Activated CD8-positive, alpha-beta memory T cell treated with anti-CD3 and anti-CD28 coated beads, Interleukin-2, amount 10 ng/mL, durations not matched to agents 7 days and 5 days (primary cell): ENCODE measurements at regions not wholly inside any gene's neighbourhood (a gene's known extent, or its start where the extent isn't known, plus 50 kb on each side); places are given as distances from the start of the nearest gene placed in this dataset.

Experiments
- ATAC-seq: fragments of 150-1000 bp; cut with Tn5 transposase; one replicate; pipeline ENCODE4 v1.10.0; 2021; ENCODE audit warnings: moderate library complexity
- CTCF ChIA-PET: fragments of 350-600 bp; sonication (Branson Sonifier 250); formaldehyde crosslinking; loops from one replicate; lab custom pipeline; 2021; ENCODE audit warnings: antibody characterized with exemption; lab: Charles Lee
- DNase-seq: peaks from one replicate; pipeline ENCODE4 v3.0.0-alpha.2; 2020
- H3K27ac Mint-ChIP-seq: one replicate; pipeline ENCODE4 v1.8.0; 2021; ENCODE audit warnings: mild to moderate bottlenecking, mixed read lengths
- H3K27me3 Mint-ChIP-seq: one replicate; pipeline ENCODE4 v1.8.0; 2021; ENCODE audit warnings: mixed read lengths
- H3K36me3 Mint-ChIP-seq: one replicate; pipeline ENCODE4 v1.8.0; 2021; ENCODE audit warnings: mild to moderate bottlenecking, mixed read lengths
- H3K4me1 Mint-ChIP-seq: one replicate; pipeline ENCODE4 v1.8.0; 2021; ENCODE audit warnings: mixed read lengths
- H3K4me3 Mint-ChIP-seq: one replicate; pipeline ENCODE4 v1.8.0; 2021; ENCODE audit warnings: mild to moderate bottlenecking, moderate library complexity, mixed read lengths
- H3K9me3 Mint-ChIP-seq: one replicate; pipeline ENCODE4 v1.8.0; 2022; ENCODE audit warnings: low read depth, mixed read lengths

GRCh38 chr18:42201137-42201536 is 246.1 kb downstream of the PIK3C3 start:
- CTCF ChIA-PET: no interaction called here
- Mint-ChIP-seq H3K27me3 (no peaks in the 10 kb centered on the region), H3K4me3 (no peak overlapping the region), H3K9me3 (no peaks in the 10 kb centered on the region), H3K4me1 (no peaks in the 10 kb centered on the region), H3K36me3 (no peaks in the 10 kb centered on the region), H3K27ac (no peak overlapping the region)
- DNase-seq (no peak), ATAC-seq (no peak)

DNA sequence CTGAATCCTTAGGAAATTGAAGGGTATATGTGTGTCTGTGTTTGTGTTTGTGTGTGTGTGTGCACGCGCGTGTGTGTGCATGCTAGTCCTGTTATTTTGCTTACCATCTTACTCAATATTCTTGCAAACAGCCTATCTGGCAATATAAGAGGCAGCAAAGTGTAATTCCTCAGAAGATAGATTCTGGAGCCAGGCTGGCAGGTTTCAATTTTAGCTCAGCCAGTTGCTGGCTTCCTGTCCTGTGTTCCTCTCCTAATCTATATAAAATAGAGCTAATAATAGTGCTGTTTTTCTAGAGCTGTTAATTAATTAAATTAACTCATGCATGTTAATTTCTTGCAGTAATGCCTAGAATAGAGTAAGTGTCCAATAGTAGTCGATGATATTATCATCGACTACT is 256.2 kb downstream of the PIK3C3 start:
- Mint-ChIP-seq H3K36me3 (no peaks in the 10 kb centered on the region), H3K27ac (no peak overlapping the region), H3K4me1 (no peaks in the 10 kb centered on the region), H3K9me3 (no peaks in the 10 kb centered on the region), H3K4me3 (no peak overlapping the region), H3K27me3 (no peaks in the 10 kb centered on the region)
- no peak for DNase-seq
- CTCF ChIA-PET: no interaction called here
- ATAC-seq: no peak

- Mint-ChIP-seq H3K27ac (no peak overlapping the region), H3K27me3 (peaks cover 4% of the 10 kb centered on the region), H3K4me1 (no peaks in the 10 kb centered on the region), H3K9me3 (no peaks in the 10 kb centered on the region), H3K36me3 (no peaks in the 10 kb centered on the region), H3K4me3 (no peak overlapping the region)
- DNase-seq (no peak), ATAC-seq (no peak)
- CTCF ChIA-PET: no interaction called here
These were observed 267.5 kb downstream of the PIK3C3 start for GRCh38 chr18:42222557-42222956.

DNA sequence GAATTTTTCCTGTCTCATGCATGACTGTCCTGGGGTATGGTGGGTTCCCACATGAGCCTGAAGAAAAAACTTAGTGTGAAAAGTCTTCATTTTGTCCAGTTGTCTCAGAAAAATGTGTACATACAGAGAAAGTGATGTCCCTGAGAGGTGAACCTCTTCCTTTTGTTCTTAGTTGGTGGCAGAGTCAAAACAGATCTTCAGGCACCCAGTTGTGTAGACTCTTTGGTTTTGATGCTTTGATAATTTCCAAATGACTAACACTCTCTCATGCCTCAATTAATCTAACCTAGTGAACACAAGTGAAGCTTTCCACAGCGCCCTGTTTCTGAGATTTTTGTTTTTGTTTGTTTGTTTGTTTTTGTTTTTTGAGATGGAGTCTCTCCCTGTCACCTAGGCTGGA is 273.5 kb downstream of the PIK3C3 start:
- no peak for ATAC-seq
- DNase-seq: no peak
- H3K36me3 Mint-ChIP-seq: no peaks in the 10 kb centered on the region
- H3K27me3 Mint-ChIP-seq: no peaks in the 10 kb centered on the region
- no peaks in the 10 kb centered on the region for H3K9me3 Mint-ChIP-seq
- CTCF ChIA-PET: interaction anchor here (0.9 kb wide), 1 partner anchor 15 kb away, joined by 3 read pairs; no protein-coding TSS in a partner anchor
- H3K27ac Mint-ChIP-seq: no peak overlapping the region
- H3K4me3 Mint-ChIP-seq: no peak overlapping the region
- H3K4me1 Mint-ChIP-seq: no peaks in the 10 kb centered on the region

GRCh38 chr18:42229211-42230210 is 274.5 kb downstream of the PIK3C3 start:
- no peaks in the 10 kb centered on the region for H3K27me3 Mint-ChIP-seq
- no peak overlapping the region for H3K4me3 Mint-ChIP-seq
- CTCF ChIA-PET: interaction anchor here (0.9 kb wide), 1 partner anchor 14 kb away, joined by 3 read pairs; no protein-coding TSS in a partner anchor

GRCh38 chr18:42230636-42231035 is 275.6 kb downstream of the PIK3C3 start:
- H3K9me3 Mint-ChIP-seq: no peaks in the 10 kb centered on the region
- H3K4me3 Mint-ChIP-seq: no peak overlapping the region
- ATAC-seq: no peak
- DNase-seq: no peak
- H3K27me3 Mint-ChIP-seq: no peaks in the 10 kb centered on the region
- H3K36me3 Mint-ChIP-seq: no peaks in the 10 kb centered on the region
- H3K4me1 Mint-ChIP-seq: no peaks in the 10 kb centered on the region
- CTCF ChIA-PET: no interaction called here
- H3K27ac Mint-ChIP-seq: no peak overlapping the region

More at GRCh38 chr18:42229211-42230210, 274.5 kb downstream of the PIK3C3 start:
- no peaks in the 10 kb centered on the region for H3K36me3 Mint-ChIP-seq
- no peaks in the 10 kb centered on the region for H3K4me1 Mint-ChIP-seq
- H3K27ac Mint-ChIP-seq: no peak overlapping the region
- ATAC-seq (no peak), DNase-seq (no peak)
- no peaks in the 10 kb centered on the region for H3K9me3 Mint-ChIP-seq

DNA sequence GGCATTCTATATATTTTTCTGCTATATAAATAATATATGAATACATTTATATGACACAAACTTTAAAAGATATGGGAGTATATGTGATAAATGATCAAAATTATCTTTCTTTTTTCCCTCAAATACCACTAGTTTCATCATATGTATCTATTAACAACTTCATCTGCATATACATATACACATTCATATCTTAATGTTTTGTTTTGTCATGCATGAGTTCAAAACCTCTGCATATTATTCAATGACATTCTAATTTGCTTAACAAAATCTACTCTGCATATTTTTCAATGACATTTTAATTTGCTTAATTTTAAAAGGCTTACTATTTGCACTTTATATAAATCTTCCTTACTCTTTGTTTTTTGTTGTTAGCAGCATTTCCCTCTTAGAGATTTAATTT is 276.2 kb downstream of the PIK3C3 start:
- H3K4me3 Mint-ChIP-seq: no peak overlapping the region
- H3K27me3 Mint-ChIP-seq: no peaks in the 10 kb centered on the region
- no peaks in the 10 kb centered on the region for H3K4me1 Mint-ChIP-seq
- CTCF ChIA-PET: no interaction called here
- H3K9me3 Mint-ChIP-seq: no peaks in the 10 kb centered on the region
- ATAC-seq: no peak
- H3K27ac Mint-ChIP-seq: no peak overlapping the region
- no peaks in the 10 kb centered on the region for H3K36me3 Mint-ChIP-seq
- DNase-seq: no peak

DNA sequence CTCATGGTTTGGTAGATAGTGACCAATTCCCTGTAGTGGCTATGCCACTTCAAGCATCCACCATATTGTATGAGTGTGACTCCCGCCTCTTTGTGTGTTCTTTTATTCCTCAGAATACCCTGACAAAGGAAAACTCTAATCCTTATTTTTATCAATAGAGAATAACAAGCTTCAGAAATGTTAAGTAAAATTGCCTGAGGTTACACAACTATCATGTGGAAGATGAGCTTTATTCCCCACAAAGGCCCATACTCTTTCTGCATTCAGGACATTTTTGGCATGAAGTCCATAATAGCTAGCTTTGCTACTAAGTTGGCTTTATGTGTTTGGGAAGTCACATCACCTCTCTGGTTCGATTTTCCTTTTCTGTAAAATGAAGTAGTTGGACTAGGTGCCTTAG is 276.8 kb downstream of the PIK3C3 start:
- DNase-seq (no peak), ATAC-seq (no peak)
- CTCF ChIA-PET: no interaction called here
- Mint-ChIP-seq H3K36me3 (no peaks in the 10 kb centered on the region), H3K27me3 (no peaks in the 10 kb centered on the region), H3K4me3 (no peak overlapping the region), H3K9me3 (no peaks in the 10 kb centered on the region), H3K27ac (no peak overlapping the region), H3K4me1 (no peaks in the 10 kb centered on the region)

DNA sequence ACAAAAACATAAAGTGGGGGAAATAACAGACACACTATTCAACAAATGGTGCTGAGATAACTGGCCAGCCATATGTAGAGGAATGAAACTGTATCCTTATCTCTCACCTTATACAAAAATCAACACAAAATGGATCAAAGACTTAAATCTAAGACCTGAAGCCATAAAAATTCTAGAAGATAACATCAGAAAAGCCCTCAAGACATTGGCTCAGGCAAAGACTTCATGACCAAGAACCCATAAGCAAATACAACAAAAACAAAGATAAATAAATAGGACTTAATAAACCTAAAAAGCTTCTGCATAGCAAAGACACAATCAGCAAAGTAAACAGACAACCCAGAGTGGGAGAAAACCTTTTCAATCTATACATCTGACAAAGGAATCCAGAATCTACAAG is 278.9 kb downstream of the PIK3C3 start:
- Mint-ChIP-seq H3K4me3 (no peak overlapping the region), H3K36me3 (no peaks in the 10 kb centered on the region), H3K4me1 (no peaks in the 10 kb centered on the region)

GRCh38 chr18:42242758-42243157 is 287.7 kb downstream of the PIK3C3 start:
- ATAC-seq: no peak
- Mint-ChIP-seq H3K9me3 (peaks cover 7% of the 10 kb centered on the region), H3K4me1 (no peaks in the 10 kb centered on the region), H3K27ac (no peak overlapping the region), H3K36me3 (no peaks in the 10 kb centered on the region), H3K4me3 (no peak overlapping the region), H3K27me3 (no peaks in the 10 kb centered on the region)
- CTCF ChIA-PET: interaction anchor here (0.9 kb wide), 1 partner anchor 14 kb away, joined by 3 read pairs; no protein-coding TSS in a partner anchor
- DNase-seq: no peak

More for the DNA sequence above, 278.9 kb downstream of the PIK3C3 start:
- Mint-ChIP-seq H3K9me3 (peaks cover 2% of the 10 kb centered on the region), H3K27me3 (no peaks in the 10 kb centered on the region), H3K27ac (no peak overlapping the region)
- DNase-seq (no peak), ATAC-seq (no peak)
- CTCF ChIA-PET: no interaction called here

DNA sequence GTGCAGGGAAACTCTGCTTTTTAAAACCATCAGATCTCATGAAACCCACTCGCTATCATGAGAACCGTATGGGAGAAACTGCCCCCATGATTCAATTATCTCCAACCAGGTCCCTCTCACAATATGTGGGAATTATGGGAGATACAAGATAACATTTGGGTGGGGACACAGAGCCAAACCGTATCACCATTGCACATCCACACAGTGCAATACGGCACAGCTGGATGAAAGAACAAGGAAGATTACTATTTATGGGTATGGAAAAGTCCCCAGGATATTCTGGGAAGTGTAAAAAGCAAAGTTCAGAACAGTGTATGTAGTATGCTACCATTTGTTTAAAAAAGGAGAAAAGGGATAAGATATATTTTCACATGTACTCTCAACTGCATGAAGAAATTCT is 290.1 kb downstream of the PIK3C3 start:
- Mint-ChIP-seq H3K27ac (no peak overlapping the region), H3K4me3 (no peak overlapping the region), H3K36me3 (no peaks in the 10 kb centered on the region), H3K9me3 (peaks cover 2% of the 10 kb centered on the region), H3K4me1 (no peaks in the 10 kb centered on the region), H3K27me3 (no peaks in the 10 kb centered on the region)
- no peak for ATAC-seq
- CTCF ChIA-PET: interaction anchor here (0.8 kb wide), 1 partner anchor 193 kb away, joined by 3 read pairs; no protein-coding TSS in a partner anchor
- no peak for DNase-seq

DNA sequence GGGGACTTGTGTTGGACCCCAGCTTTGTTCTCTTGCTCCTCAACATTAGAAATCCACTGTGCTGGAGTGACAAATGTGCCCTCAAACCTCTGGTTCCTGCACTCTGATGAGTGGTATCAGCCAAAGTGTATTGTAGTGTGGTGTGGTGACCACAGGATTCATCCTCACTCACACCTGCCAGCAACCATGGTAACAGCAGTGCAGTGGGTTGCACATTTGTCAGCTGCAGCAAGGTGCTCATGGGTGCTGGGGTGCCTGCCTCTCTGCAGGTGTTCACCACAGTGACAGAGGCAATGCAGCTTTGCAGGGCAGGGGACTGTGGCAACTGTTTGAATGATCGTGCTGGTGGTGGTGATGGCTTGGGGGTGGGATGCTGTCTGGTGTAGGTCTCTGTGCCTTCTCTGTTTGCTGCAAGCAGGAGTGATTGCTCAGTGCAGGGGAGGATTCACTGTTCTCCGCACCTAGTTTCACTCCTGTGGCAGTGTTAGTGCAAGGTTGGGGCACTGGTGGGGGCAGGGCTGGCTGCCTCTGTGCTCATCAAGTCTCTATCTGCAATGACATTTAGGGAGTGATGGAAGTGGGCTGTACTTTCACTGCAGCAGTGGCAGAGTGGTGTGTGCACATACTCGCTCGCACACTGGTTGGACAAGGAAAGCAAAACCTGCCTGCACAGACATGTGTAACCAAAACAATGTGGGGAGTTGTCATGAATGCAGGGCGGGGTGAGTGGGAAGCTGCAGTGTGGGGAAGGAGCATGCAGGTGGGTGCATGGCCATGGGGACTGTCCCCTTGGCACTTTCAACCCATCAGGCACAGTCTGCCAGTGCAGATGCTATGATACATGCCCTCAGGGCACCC is 301.1 kb downstream of the PIK3C3 start:
- Mint-ChIP-seq H3K36me3 (no peaks in the 10 kb centered on the region), H3K4me1 (no peaks in the 10 kb centered on the region), H3K9me3 (no peaks in the 10 kb centered on the region), H3K4me3 (no peak overlapping the region), H3K27ac (no peak overlapping the region), H3K27me3 (no peaks in the 10 kb centered on the region)
- DNase-seq: no peak
- CTCF ChIA-PET: no interaction called here
- no peak for ATAC-seq

DNA sequence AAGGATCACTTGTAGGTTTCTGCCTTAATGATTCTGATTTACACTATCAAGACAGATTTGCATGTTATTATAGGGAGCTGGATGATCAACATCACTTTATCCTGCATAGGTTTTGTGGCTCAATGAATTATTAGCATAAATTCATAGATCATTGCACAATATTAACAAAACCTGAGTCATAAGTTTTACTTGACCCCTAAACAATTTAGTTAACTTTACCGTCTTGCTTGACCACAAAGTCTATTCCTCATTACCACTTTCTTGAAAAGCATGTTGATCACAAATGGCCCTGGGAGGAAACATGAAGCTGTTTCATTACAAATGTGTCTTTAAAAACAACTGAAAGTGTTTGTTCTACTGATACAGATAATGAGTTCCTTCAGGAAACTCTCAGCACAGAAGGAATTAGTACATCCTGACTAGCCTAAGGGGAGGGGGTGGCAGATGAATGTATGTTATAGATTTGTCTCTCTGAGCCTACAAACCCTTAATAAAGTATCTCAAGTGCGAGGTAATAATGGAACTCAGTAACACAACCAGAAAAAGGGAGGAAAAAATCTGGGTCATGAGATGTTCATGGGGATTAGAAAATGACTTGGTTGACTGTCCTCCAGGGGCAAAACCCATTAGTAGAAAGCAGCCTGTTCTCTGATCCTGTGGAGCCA is 303.4 kb downstream of the PIK3C3 start:
- Mint-ChIP-seq H3K36me3 (no peaks in the 10 kb centered on the region), H3K4me1 (no peaks in the 10 kb centered on the region), H3K27me3 (peaks cover 3% of the 10 kb centered on the region), H3K27ac (no peak overlapping the region), H3K4me3 (no peak overlapping the region), H3K9me3 (no peaks in the 10 kb centered on the region)
- no peak for DNase-seq
- no peak for ATAC-seq
- CTCF ChIA-PET: no interaction called here
